ENCODE measurements at regions not wholly inside any gene's neighbourhood (a gene's known extent, or its start where the extent isn't known, plus 50 kb on each side); places are given as distances from the start of the nearest gene placed in this dataset.

- no peak for DNase-seq (ENCODE audit: low read depth in 3 of 3)
Measured at GRCh38 chr3:72158639-72159326, 373.8 kb upstream of the PROK2 start.

- DNase-seq (ENCODE audit: low read depth in 3 of 3) = no peak
Measured at GRCh38 chr3:72157748-72158638, 373.0 kb upstream of the PROK2 start.

DNA sequence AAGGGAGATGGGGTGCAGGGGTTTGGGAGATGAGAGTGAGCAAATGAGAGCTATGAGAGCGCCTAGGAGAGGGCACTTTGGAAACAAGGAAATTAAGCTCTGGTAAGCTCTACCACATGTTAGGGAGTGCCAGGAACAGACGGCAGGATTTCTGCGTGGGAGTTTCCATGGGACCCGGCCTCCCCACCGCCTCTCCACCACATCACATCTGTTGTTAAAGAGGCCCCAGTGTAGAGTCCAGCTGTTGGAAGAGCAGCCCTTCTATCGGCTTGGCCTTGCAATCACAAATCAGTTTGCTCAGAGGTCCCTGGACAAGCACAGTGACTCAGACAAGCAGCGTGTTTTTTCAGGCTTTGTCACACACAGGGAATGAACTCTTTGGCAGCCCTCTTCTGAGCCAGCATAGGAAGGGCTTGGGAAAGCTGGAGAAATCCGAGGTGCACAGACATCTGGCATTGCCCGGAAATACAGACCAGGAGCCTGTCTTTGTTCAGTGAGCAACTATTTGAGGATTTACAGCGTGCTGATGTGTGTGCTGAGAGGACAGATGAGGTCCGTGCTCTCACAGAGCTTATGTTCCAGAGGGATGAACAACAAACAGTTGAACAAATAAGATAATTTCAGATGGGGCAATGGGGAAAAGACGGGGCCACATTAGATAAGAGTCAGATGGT, 370.6 kb upstream of the PROK2 start:
- DNase-seq (ENCODE audit: low read depth in 3 of 3) = no peak

DNA sequence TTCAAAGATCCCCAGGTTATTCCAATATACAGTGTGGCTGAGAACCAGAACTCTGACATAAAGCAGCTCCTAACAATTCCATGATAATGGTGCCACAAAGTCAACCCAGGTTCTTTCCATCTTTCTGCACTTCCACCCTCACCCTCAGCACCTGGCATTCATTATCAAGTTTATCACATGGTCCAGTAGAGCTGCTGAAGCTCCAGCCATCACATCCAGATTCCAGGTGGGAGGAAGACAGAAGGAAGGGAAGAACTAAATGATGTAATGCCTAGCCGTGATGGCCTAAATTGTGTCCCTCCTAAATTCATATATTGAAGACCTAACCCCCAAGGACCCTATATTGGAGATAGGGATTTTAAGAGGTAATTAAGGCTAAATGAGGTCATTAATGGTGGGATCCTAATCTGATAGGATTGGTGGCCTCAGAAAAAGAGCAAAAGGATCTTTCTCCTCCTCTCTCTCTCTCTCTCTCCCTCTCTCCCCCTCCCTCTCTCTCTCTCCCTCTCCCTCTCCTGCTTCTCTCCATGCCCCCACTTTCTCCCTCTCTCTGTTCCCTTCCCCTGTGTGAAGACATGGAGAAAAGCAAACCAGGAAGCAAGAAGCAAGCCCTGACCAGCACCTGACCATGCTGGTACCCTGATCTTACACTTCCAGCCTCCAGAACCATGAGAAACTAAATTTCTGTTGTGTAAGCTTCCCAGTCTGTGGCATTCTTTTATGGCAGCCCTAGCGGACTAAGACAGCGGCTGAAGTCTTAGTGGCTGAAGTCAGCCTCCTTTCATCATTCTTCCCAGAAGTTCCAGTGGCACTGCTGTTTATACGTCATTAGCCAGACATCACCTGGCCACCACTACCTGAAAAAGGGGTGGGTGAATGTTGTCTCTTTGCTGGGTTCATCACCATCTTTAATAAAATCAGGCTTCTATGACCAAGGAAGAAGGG, 369.7 kb upstream of the PROK2 start:
- no peak for DNase-seq (ENCODE audit: low read depth in 3 of 3)

GRCh38 chr3:72153477-72154314, 368.7 kb upstream of the PROK2 start:
- DNase-seq (ENCODE audit: low read depth in 3 of 3) = no peak

- no peak for DNase-seq (ENCODE audit: low read depth in 3 of 3)
Measured at GRCh38 chr3:72152551-72153476, 367.9 kb upstream of the PROK2 start.

DNA sequence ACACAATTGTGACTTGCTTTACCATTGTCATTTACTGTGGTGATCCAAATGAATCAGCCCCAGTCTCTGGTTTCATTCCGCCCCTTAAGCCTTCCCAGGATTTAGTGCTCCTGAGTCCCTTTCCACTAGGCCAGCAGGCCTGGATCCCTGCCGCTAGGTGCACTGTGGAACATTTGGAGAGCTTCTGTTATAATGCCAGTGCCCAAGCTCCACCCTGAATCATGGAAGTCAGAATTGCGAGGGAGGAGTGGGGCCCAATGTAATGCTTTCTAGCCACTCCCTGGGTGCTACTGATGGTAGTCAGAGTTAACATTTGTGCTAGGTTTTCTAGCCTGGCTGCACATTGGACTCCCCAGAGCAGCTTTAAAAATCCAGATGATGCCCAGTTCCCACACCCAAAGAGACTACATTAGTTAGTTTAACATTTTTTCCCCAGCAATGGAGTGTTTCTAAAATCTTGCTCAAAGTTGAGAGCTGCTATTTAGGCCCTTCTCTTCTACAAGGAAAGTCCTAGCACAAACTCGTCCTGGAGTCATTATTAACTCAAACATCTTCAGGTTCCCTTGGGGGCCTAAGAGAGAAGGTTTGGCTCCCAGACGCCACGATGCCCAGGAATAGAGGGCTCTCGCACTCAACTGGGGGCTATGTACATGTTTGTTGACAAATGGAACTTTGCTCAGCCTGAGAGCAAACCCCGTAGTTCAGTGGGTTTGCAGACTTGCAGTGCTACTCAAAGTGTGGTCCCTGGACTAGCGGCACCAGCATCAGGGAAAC, 366.7 kb upstream of the PROK2 start:
- DNase-seq (ENCODE audit: low read depth in 3 of 3) = no peak

- no peak for DNase-seq (ENCODE audit: low read depth in 3 of 3)
Measured at GRCh38 chr3:72150634-72151412, 365.9 kb upstream of the PROK2 start.

DNA sequence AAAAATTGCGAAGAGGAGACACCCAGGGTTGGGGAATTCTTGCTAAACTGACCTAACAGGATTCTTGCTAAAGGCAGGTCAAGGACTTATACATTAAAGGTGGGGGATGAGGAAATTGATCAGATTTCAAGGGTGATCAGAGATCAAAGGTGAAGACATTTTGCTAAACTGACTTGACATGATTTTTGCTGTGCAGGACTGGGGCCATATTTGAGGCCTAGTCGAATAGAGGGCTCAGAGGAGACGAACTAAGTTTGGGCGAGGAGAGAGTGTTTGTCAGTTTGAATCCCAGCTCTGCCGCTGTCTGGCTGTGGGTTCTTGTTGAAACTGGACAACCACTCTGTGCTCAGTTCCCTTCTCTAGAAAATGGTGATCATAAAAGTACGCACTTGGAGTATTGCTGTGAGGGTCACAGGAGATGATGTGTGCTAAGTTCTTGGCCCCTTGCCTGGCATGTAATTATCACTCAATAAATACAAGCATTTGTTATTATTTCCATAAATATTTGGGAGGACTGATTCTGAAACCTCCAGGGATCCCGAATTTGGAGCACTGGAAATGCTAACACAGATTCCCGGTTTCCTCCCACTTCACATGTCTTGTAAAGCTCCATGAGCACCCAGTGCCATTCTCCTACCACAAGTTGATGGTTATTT, 364.8 kb upstream of the PROK2 start:
- no peak for DNase-seq (ENCODE audit: low read depth in 3 of 3)

DNA sequence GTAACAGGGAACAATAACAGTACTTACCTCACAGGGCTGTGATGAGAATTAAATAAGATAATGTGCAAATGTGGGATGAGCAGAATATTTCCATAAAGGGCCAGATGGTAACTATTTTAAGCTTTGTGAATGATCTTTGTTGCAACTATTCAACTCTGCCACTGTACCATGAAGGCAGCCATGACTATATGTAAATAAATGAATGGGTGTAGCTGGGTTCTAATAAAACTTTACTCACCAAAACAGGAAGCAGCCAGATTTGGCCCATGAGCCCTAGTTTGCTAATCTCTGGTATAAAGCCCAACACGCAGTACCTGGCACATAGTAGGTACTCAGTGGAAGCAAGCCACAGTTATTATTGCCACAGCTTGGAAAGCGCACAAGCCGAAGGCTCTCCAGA, 362.7 kb upstream of the PROK2 start:
- no peak for DNase-seq (ENCODE audit: low read depth in 3 of 3)

DNA sequence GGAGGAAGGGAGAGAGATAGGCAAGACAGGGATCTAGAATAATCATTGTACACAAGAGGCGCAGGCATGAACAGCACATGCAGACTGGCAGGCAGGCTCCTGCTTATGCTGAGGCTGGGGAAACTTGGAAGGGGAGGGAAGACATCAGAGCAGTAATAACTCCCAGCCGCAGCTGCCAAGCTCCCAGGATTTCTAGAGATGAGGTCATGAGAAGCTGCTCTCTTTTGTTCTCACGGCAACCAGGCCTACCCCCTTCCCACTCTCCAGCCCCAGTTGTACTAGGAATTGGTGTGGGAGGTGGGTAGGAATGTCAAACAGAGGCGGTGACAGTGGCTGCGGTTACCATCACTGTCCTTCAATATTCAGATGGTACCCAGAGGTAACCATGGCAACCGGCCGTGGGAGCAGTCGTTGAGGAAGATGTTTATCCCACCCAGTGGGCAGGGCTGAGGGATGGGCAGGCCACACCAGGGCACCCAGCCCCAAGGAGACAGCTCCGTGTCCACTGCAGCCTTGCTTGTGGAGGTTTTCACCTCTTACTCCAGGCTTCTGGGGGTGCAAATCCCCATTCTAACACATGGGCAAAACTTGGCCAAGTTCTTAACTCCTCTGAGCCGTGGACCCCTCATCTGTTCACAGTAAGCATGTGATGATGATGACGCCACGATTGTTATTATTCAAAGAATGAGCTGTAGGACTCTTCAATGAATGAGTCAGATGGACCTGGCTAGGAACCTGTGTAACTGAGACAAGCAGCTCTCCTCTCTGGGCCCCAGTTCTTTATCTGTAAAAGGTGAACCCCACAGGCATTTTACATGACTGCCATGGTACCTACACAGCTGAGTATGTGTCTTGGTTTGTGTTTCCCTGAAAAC, 360.8 kb upstream of the PROK2 start:
- DNase-seq (ENCODE audit: low read depth in 3 of 3) = no peak

GRCh38 chr3:72144773-72145505, 360.0 kb upstream of the PROK2 start:
- DNase-seq (ENCODE audit: low read depth in 3 of 3) = no peak

- no peak for DNase-seq (ENCODE audit: low read depth in 3 of 3)
Measured at GRCh38 chr3:72143966-72144717, 359.2 kb upstream of the PROK2 start.

DNA sequence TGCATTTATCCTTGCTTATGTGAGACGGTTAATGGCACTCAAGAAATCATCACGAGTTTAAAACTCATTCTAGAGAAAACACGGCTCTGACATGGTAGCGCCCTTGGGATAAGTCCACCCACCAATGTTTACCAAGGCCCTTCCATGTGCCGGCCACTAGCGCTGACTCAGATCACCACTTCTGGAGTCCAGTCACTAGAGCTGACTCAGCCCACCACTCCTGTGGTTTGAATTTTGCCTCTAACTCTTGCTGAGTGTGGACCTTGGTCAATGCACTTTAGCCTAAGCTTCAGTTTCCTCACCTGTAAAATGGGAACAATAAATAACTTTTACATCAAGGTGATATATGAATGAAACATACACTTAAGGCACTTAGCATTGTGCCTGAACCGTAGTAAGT, 358.4 kb upstream of the PROK2 start:
- DNase-seq (ENCODE audit: low read depth in 3 of 3) = no peak

DNA sequence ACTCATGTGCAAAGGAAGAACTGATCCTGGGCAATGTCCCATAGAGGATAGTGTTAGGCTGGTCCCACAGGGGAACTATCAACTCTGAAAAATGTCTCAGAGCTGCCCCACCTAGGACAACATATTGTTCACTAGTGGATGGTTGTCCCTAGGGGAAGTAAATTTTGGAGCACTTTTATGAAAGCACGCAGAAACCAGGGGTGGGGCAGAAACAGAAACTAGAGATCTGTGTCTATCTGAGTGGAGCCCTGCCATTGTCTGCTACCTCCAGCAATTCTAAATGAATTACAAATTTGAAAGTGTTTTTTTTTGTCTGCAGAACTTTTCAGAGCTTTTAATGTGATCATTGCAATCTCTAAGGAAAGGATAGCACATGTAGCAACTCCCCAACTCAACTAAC, 357.1 kb upstream of the PROK2 start:
- DNase-seq (ENCODE audit: low read depth in 3 of 3) = no peak
